Fibroblast of pulmonary artery (primary cell): ENCODE measurements at regions not wholly inside any gene's neighbourhood (a gene's known extent, or its start where the extent isn't known, plus 50 kb on each side); places are given as distances from the start of the nearest gene placed in this dataset.

Source experiments
- DNase-seq: peaks from one replicate; pipeline ENCODE4 v3.0.0-alpha.2; 2010; ENCODE audit warnings: low read depth
- H3K4me3 ChIP-seq: replicated peaks from 2 replicates; pipeline ENCODE4 v1.5.1; 2011; ENCODE audit warnings: low read depth, mild to moderate bottlenecking, control low read depth, low read length, moderate library complexity
- TF ChIP-seq, protein P1 (sequence below): IDR thresholded peaks from 2 replicates; pipeline ENCODE4 v1.5.1; 2011; ENCODE audit warnings: mild to moderate bottlenecking, control low read depth, low read length, inconsistent platforms; ENCODE audit errors: missing control alignments

DNA sequence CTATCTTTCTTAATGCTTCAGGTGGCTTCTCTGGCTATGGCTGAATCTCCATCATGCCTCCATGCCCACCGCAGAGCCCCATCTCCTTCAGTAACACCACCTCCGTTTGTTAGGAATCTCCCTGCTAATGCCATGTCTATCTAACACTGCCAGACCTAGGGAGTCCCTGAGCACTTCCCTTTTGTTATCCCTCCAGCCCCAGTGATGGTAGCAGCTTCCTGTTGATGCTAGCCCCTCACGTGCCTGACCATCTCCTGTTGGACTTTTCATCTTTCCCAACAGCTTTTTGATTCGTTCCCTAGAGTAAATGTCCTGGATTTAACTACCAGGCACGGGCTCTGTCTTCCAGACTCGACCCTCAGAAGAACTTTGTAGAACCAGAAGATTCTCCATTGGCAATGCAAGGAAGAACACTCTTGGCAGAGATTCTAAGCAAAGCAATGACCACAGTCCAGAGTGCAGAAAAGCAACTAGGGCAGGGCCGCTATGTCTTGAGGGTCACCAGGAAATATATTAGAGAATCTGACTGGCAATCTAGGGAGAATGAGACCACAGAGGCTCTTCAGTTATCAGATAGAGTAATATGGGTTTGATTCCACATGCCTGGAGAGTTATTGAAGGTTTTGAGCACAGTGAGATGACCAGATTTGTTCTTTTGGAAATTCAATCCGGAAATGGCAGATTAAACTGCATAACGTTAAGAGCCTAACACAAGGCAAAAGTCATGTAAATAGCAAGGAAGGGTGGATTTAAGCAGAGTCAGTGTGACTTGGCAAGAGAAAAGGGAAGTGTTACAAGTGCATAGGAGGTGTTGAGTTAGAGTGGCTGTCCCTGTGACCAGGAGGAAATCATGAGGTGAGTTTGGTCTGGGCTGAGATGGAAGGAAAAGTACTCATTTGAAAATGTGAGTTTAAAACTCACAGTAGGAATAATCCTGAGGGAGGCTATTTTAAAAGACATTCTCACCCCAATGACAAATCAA, 555.2 kb downstream of the ACTL7B start:
- TF ChIP-seq, protein P1, sequence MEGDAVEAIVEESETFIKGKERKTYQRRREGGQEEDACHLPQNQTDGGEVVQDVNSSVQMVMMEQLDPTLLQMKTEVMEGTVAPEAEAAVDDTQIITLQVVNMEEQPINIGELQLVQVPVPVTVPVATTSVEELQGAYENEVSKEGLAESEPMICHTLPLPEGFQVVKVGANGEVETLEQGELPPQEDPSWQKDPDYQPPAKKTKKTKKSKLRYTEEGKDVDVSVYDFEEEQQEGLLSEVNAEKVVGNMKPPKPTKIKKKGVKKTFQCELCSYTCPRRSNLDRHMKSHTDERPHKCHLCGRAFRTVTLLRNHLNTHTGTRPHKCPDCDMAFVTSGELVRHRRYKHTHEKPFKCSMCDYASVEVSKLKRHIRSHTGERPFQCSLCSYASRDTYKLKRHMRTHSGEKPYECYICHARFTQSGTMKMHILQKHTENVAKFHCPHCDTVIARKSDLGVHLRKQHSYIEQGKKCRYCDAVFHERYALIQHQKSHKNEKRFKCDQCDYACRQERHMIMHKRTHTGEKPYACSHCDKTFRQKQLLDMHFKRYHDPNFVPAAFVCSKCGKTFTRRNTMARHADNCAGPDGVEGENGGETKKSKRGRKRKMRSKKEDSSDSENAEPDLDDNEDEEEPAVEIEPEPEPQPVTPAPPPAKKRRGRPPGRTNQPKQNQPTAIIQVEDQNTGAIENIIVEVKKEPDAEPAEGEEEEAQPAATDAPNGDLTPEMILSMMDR: no peak

GRCh38 chr9:108297073-108297472, 558.7 kb downstream of the ACTL7B start:
- TF ChIP-seq, protein P1: no peak
- peak; percentile 48 for DNase-seq
- no peak overlapping the region for H3K4me3 ChIP-seq

More for the DNA sequence above, 555.2 kb downstream of the ACTL7B start:
- no peak for DNase-seq
- no peak overlapping the region for H3K4me3 ChIP-seq

- TF ChIP-seq, protein P1: no peak
- H3K4me3 ChIP-seq: no peak overlapping the region
- DNase-seq: peak; percentile 48
These were observed 559.7 kb downstream of the ACTL7B start for GRCh38 chr9:108296056-108296455.

DNA sequence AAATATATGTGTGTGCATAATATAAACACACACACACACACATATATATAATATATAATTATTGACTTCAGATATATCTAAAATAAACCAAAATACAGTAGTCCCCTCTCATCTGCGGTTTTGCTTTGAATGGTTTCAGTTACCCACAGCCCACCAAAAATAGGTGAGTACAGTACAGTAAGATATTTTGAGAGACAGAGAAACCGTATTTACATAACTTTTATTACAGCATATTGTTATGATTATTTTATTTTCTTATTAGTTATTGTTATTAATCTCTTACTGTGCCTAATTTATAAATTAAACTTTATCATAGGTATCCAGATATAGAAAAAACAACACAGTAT, 564.2 kb downstream of the ACTL7B start:
- no peak for DNase-seq
- H3K4me3 ChIP-seq: no peak overlapping the region
- TF ChIP-seq, protein P1: no peak

- no peak for DNase-seq
- TF ChIP-seq, protein P1: no peak
- no peak overlapping the region for H3K4me3 ChIP-seq
These were observed 564.8 kb downstream of the ACTL7B start for GRCh38 chr9:108290839-108291585.

GRCh38 chr9:108286638-108287206, 569.1 kb downstream of the ACTL7B start:
- H3K4me3 ChIP-seq: no peak overlapping the region
- TF ChIP-seq, protein P1: no peak
- DNase-seq: no peak
